ENCODE measurements at regions not wholly inside any gene's neighbourhood (a gene's known extent, or its start where the extent isn't known, plus 50 kb on each side); places are given as distances from the start of the nearest gene placed in this dataset.

- no peak for DNase-seq (ENCODE audit: extremely low read depth, low read depth)
- TF ChIP-seq CTCF (IDR thresholded peaks at IDR 0.05; ENCODE audit: low read depth, low read length): no peak
Observed at GRCh38 chr6:145352382-145353080, 382.8 kb downstream of the EPM2A start.

- no peak for DNase-seq (ENCODE audit: extremely low read depth, low read depth)
- TF ChIP-seq CTCF (IDR thresholded peaks at IDR 0.05; ENCODE audit: low read depth, low read length): no peak
Observed at GRCh38 chr6:145360865-145361264, 374.5 kb downstream of the EPM2A start.

- no peak for DNase-seq (ENCODE audit: extremely low read depth, low read depth)
- no peak for TF ChIP-seq CTCF (IDR thresholded peaks at IDR 0.05; ENCODE audit: low read depth, low read length)
Observed at GRCh38 chr6:145367149-145367548, 368.2 kb downstream of the EPM2A start.

GRCh38 chr6:145368075-145368474 is 367.2 kb downstream of the EPM2A start:
- no peak for DNase-seq (ENCODE audit: extremely low read depth, low read depth)
- no peak for TF ChIP-seq CTCF (IDR thresholded peaks at IDR 0.05; ENCODE audit: low read depth, low read length)

- no peak for DNase-seq (ENCODE audit: extremely low read depth, low read depth)
- no peak for TF ChIP-seq CTCF (IDR thresholded peaks at IDR 0.05; ENCODE audit: low read depth, low read length)
Observed at GRCh38 chr6:145370559-145370958, 364.8 kb downstream of the EPM2A start.

GRCh38 chr6:145372671-145373151 is 362.6 kb downstream of the EPM2A start:
- TF ChIP-seq CTCF (IDR thresholded peaks at IDR 0.05; ENCODE audit: low read depth, low read length): no peak
- no peak for DNase-seq (ENCODE audit: extremely low read depth, low read depth)

- DNase-seq (ENCODE audit: extremely low read depth, low read depth): no peak
- TF ChIP-seq CTCF (IDR thresholded peaks at IDR 0.05; ENCODE audit: low read depth, low read length): no peak
Observed at GRCh38 chr6:145373826-145374225, 361.5 kb downstream of the EPM2A start.

Measured in AG09319 (cell line).